ENCODE measurements at regions not wholly inside any gene's neighbourhood (a gene's known extent, or its start where the extent isn't known, plus 50 kb on each side); places are given as distances from the start of the nearest gene placed in this dataset.

- no peak overlapping the region for H3K27ac ChIP-seq
These were observed 75.9 kb upstream of the GATA5 start for GRCh38 chr20:62551407-62552323.

GRCh38 chr20:62552613-62553012 is 76.8 kb upstream of the GATA5 start:
- TF ChIP-seq CTCF (IDR thresholded peaks at IDR 0.05) (no peak), POLR2AphosphoS5 (IDR thresholded peaks at IDR 0.05) (no peak), POLR2A (IDR thresholded peaks at IDR 0.05) (no peak)
- peaks cover 16 to 95% of the 10 kb centered on the region in 2 donors for H3K27me3 ChIP-seq
- H3K36me3 ChIP-seq = no peaks in the 10 kb centered on the region
- peaks cover 4 to 16% of the 10 kb centered on the region in 2 donors for H3K4me1 ChIP-seq
- no peak for DNase-seq (ENCODE audit: low spot score in 2 of 2)
- no peak overlapping the region for H3K27ac ChIP-seq
- no peak overlapping the region for H3K4me3 ChIP-seq
- no peaks in the 10 kb centered on the region for H3K9me3 ChIP-seq
- intact Hi-C loops (cut with DNase I; ENCODE audit: low total_unique reads) = no loop called here

More at GRCh38 chr20:62551407-62552323, 75.9 kb upstream of the GATA5 start:
- H3K27me3 ChIP-seq = peaks cover 16 to 94% of the 10 kb centered on the region in 2 donors
- intact Hi-C loops (cut with DNase I; ENCODE audit: low total_unique reads) = no loop called here
- DNase-seq (ENCODE audit: low spot score in 2 of 2) = no peak
- H3K4me1 ChIP-seq = peaks cover 4 to 16% of the 10 kb centered on the region in 2 donors
- peak overlapping the region; percentile 22 to 62 (median 30) for H3K4me3 ChIP-seq
- H3K36me3 ChIP-seq = no peaks in the 10 kb centered on the region
- no peaks in the 10 kb centered on the region for H3K9me3 ChIP-seq
- TF ChIP-seq CTCF (IDR thresholded peaks at IDR 0.05) (no peak), POLR2A (IDR thresholded peaks at IDR 0.05) (no peak), POLR2AphosphoS5 (IDR thresholded peaks at IDR 0.05) (no peak)

- Histone ChIP-seq H3K27ac (no peak overlapping the region), H3K4me1 (peaks cover 4 to 16% of the 10 kb centered on the region in 2 donors), H3K9me3 (no peaks in the 10 kb centered on the region), H3K36me3 (no peaks in the 10 kb centered on the region), H3K27me3 (peaks cover 16 to 100% of the 10 kb centered on the region in 2 donors), H3K4me3 (no peak overlapping the region)
- no peak for DNase-seq (ENCODE audit: low spot score in 2 of 2)
- intact Hi-C loops (cut with DNase I; ENCODE audit: low total_unique reads) = no loop called here
- TF ChIP-seq POLR2A (IDR thresholded peaks at IDR 0.05) (no peak), CTCF (IDR thresholded peaks at IDR 0.05) (no peak), POLR2AphosphoS5 (IDR thresholded peaks at IDR 0.05) (no peak)
These were observed 77.5 kb upstream of the GATA5 start for GRCh38 chr20:62553136-62553837.

GRCh38 chr20:62553838-62554161 is 78.0 kb upstream of the GATA5 start:
- Histone ChIP-seq H3K36me3 (no peaks in the 10 kb centered on the region), H3K4me3 (no peak overlapping the region), H3K9me3 (no peaks in the 10 kb centered on the region), H3K27me3 (peaks cover 16 to 100% of the 10 kb centered on the region in 2 donors), H3K27ac (no peak overlapping the region), H3K4me1 (peaks cover 4 to 16% of the 10 kb centered on the region in 2 donors)
- DNase-seq (ENCODE audit: low spot score in 2 of 2) = no peak
- TF ChIP-seq POLR2A (IDR thresholded peaks at IDR 0.05) (no peak), CTCF (IDR thresholded peaks at IDR 0.05) (no peak), POLR2AphosphoS5 (IDR thresholded peaks at IDR 0.05) (no peak)
- intact Hi-C loops (cut with DNase I; ENCODE audit: low total_unique reads) = no loop called here
